ENCODE measurements at regions not wholly inside any gene's neighbourhood (a gene's known extent, or its start where the extent isn't known, plus 50 kb on each side); places are given as distances from the start of the nearest gene placed in this dataset.

- no peak for DNase-seq (ENCODE audit: low read depth in 3 of 3, low spot score in 1 of 3)
These were observed 128.5 kb upstream of the DST start for GRCh38 chr6:56771189-56771588.

- no peak for DNase-seq (ENCODE audit: low read depth in 3 of 3, low spot score in 1 of 3)
These were observed 127.4 kb upstream of the DST start for GRCh38 chr6:56770011-56770520.

GRCh38 chr6:56767892-56768531 is 125.3 kb upstream of the DST start:
- DNase-seq (ENCODE audit: low read depth in 3 of 3, low spot score in 1 of 3) = no peak

GRCh38 chr6:56767435-56767834 is 124.7 kb upstream of the DST start:
- DNase-seq (ENCODE audit: low read depth in 3 of 3, low spot score in 1 of 3) = no peak

- no peak for DNase-seq (ENCODE audit: low read depth in 3 of 3, low spot score in 1 of 3)
These were observed 124.1 kb upstream of the DST start for GRCh38 chr6:56766806-56767178.

- DNase-seq (ENCODE audit: low read depth in 3 of 3, low spot score in 1 of 3) = no peak
These were observed 123.6 kb upstream of the DST start for GRCh38 chr6:56766139-56766805.

- no peak for DNase-seq (ENCODE audit: low read depth in 3 of 3, low spot score in 1 of 3)
These were observed 122.8 kb upstream of the DST start for GRCh38 chr6:56765494-56765893.

- no peak for DNase-seq (ENCODE audit: low read depth in 3 of 3, low spot score in 1 of 3)
These were observed 121.4 kb upstream of the DST start for GRCh38 chr6:56764081-56764566.

- DNase-seq (ENCODE audit: low read depth in 3 of 3, low spot score in 1 of 3) = no peak
These were observed 119.0 kb upstream of the DST start for GRCh38 chr6:56761651-56762050.

- DNase-seq (ENCODE audit: low read depth in 3 of 3, low spot score in 1 of 3) = no peak
These were observed 118.2 kb upstream of the DST start for GRCh38 chr6:56760842-56761241.

- no peak for DNase-seq (ENCODE audit: low read depth in 3 of 3, low spot score in 1 of 3)
These were observed 116.8 kb upstream of the DST start for GRCh38 chr6:56759521-56759920.

- DNase-seq (ENCODE audit: low read depth in 3 of 3, low spot score in 1 of 3) = no peak
These were observed 115.9 kb upstream of the DST start for GRCh38 chr6:56758553-56758952.

GRCh38 chr6:56758120-56758519 is 115.4 kb upstream of the DST start:
- DNase-seq (ENCODE audit: low read depth in 3 of 3, low spot score in 1 of 3) = no peak

- no peak for DNase-seq (ENCODE audit: low read depth in 3 of 3, low spot score in 1 of 3)
These were observed 114.9 kb upstream of the DST start for GRCh38 chr6:56757588-56757984.

- DNase-seq (ENCODE audit: low read depth in 3 of 3, low spot score in 1 of 3) = no peak
These were observed 114.3 kb upstream of the DST start for GRCh38 chr6:56756791-56757587.

- DNase-seq (ENCODE audit: low read depth in 3 of 3, low spot score in 1 of 3) = no peak
These were observed 113.6 kb upstream of the DST start for GRCh38 chr6:56756219-56756789.

GRCh38 chr6:56755040-56755439 is 112.4 kb upstream of the DST start:
- DNase-seq (ENCODE audit: low read depth in 3 of 3, low spot score in 1 of 3) = no peak

GRCh38 chr6:56753811-56754210 is 111.1 kb upstream of the DST start:
- DNase-seq (ENCODE audit: low read depth in 3 of 3, low spot score in 1 of 3) = no peak

- no peak for DNase-seq (ENCODE audit: low read depth in 3 of 3, low spot score in 1 of 3)
These were observed 109.8 kb upstream of the DST start for GRCh38 chr6:56752534-56752933.

- DNase-seq (ENCODE audit: low read depth in 3 of 3, low spot score in 1 of 3) = no peak
These were observed 109.3 kb upstream of the DST start for GRCh38 chr6:56752009-56752408.

- DNase-seq (ENCODE audit: low read depth in 3 of 3, low spot score in 1 of 3) = no peak
These were observed 108.9 kb upstream of the DST start for GRCh38 chr6:56751604-56752003.

GRCh38 chr6:56750686-56751085 is 108.0 kb upstream of the DST start:
- no peak for DNase-seq (ENCODE audit: low read depth in 3 of 3, low spot score in 1 of 3)

All from stimulated activated CD4-positive, alpha-beta T cell treated with anti-CD3 and anti-CD28 coated beads, TNF-alpha, amount 100 ng/mL, for 1 hour (primary cell).